Glutamatergic neuron (in vitro differentiated cells): ENCODE measurements at regions not wholly inside any gene's neighbourhood (a gene's known extent, or its start where the extent isn't known, plus 50 kb on each side); places are given as distances from the start of the nearest gene placed in this dataset.
"Not testable (repeated sequence)": the region's sequence is repeated elsewhere in the genome, so short reads cannot be mapped to it uniquely, and the experiment has no call there.

Experiments
- DNase-seq: peaks from one replicate; pipeline ENCODE4 v3.0.0; 2022
- H3K27ac Mint-ChIP-seq: one replicate; pipeline ENCODE4 v1.8.0; 2020; ENCODE audit warnings: mild to moderate bottlenecking, mixed read lengths, inconsistent platforms; ENCODE audit not compliant: unreplicated experiment
- H3K27me3 Mint-ChIP-seq: one replicate; pipeline ENCODE4 v1.8.0; 2020; ENCODE audit warnings: mild to moderate bottlenecking, moderate library complexity, mixed read lengths, inconsistent platforms; ENCODE audit not compliant: unreplicated experiment
- H3K36me3 Mint-ChIP-seq: one replicate; pipeline ENCODE4 v1.8.0; 2020; ENCODE audit warnings: mild to moderate bottlenecking, mixed read lengths, inconsistent platforms; ENCODE audit not compliant: unreplicated experiment
- H3K4me1 Mint-ChIP-seq: one replicate; pipeline ENCODE4 v1.8.0; 2020; ENCODE audit warnings: mild to moderate bottlenecking, low read depth, mixed read lengths, inconsistent platforms; ENCODE audit not compliant: unreplicated experiment
- H3K4me3 Mint-ChIP-seq: one replicate; pipeline ENCODE4 v1.8.0; 2020; ENCODE audit warnings: mild to moderate bottlenecking, mixed read lengths, inconsistent platforms; ENCODE audit not compliant: unreplicated experiment
- H3K9me3 Mint-ChIP-seq: one replicate; pipeline ENCODE4 v1.8.0; 2020; ENCODE audit warnings: mild to moderate bottlenecking, moderate library complexity, mixed read lengths, inconsistent platforms; ENCODE audit not compliant: unreplicated experiment
- TF ChIP-seq, protein P1 (sequence below): fragments of 200-600 bp; sonication (generic); IDR thresholded peaks from one replicate; pipeline ENCODE4 v1.5.0; 2021; ENCODE audit not compliant: partially characterized antibody, unreplicated experiment

- H3K4me3 Mint-ChIP-seq = no peak overlapping the region
- H3K4me1 Mint-ChIP-seq = no peaks in the 10 kb centered on the region
- H3K9me3 Mint-ChIP-seq = no peaks in the 10 kb centered on the region
- no peak overlapping the region for H3K27ac Mint-ChIP-seq
- no peaks in the 10 kb centered on the region for H3K27me3 Mint-ChIP-seq
- no peaks in the 10 kb centered on the region for H3K36me3 Mint-ChIP-seq
- TF ChIP-seq, protein P1, sequence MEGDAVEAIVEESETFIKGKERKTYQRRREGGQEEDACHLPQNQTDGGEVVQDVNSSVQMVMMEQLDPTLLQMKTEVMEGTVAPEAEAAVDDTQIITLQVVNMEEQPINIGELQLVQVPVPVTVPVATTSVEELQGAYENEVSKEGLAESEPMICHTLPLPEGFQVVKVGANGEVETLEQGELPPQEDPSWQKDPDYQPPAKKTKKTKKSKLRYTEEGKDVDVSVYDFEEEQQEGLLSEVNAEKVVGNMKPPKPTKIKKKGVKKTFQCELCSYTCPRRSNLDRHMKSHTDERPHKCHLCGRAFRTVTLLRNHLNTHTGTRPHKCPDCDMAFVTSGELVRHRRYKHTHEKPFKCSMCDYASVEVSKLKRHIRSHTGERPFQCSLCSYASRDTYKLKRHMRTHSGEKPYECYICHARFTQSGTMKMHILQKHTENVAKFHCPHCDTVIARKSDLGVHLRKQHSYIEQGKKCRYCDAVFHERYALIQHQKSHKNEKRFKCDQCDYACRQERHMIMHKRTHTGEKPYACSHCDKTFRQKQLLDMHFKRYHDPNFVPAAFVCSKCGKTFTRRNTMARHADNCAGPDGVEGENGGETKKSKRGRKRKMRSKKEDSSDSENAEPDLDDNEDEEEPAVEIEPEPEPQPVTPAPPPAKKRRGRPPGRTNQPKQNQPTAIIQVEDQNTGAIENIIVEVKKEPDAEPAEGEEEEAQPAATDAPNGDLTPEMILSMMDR = no peak
- DNase-seq = no peak
Measured at GRCh38 chr11:89608234-89608966, 101.7 kb upstream of the TRIM77 start.

DNA sequence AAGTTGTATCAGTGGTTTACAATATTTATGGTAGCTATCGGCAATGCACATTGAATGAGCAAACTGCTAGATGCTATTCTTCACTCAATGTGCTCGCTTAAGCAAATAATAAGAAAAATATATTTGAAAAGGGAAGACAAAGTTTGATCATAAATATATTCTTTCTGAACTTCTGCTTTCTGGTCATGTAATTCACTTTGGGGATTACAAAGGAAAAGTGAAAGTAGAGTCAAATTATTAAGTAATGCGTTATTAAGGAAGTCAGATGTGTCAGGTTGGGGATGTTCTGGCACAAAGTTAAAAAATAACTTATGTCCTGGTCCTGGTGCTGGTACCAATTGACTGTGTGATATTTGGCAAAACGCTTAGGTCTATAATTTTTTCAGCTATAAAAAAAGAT, 98.0 kb upstream of the TRIM77 start:
- Mint-ChIP-seq H3K27ac (no peak overlapping the region), H3K4me3 (no peak overlapping the region), H3K36me3 (no peaks in the 10 kb centered on the region), H3K4me1 (peaks cover 2% of the 10 kb centered on the region), H3K9me3 (no peaks in the 10 kb centered on the region), H3K27me3 (peaks cover 2% of the 10 kb centered on the region)
- DNase-seq = no peak
- TF ChIP-seq, protein P1 = no peak

GRCh38 chr11:89613911-89614310, 96.2 kb upstream of the TRIM77 start:
- DNase-seq = no peak
- Mint-ChIP-seq H3K27ac (no peak overlapping the region), H3K36me3 (no peaks in the 10 kb centered on the region), H3K4me1 (peaks cover 2% of the 10 kb centered on the region), H3K27me3 (peaks cover 2% of the 10 kb centered on the region), H3K4me3 (no peak overlapping the region), H3K9me3 (no peaks in the 10 kb centered on the region)
- TF ChIP-seq, protein P1 = no peak

- H3K27ac Mint-ChIP-seq, H3K27me3 Mint-ChIP-seq, H3K36me3 Mint-ChIP-seq, H3K9me3 Mint-ChIP-seq, H3K4me3 Mint-ChIP-seq, H3K4me1 Mint-ChIP-seq, DNase-seq: not testable (repeated sequence)
Measured at GRCh38 chr11:89614428-89614827, 95.7 kb upstream of the TRIM77 start.

DNA sequence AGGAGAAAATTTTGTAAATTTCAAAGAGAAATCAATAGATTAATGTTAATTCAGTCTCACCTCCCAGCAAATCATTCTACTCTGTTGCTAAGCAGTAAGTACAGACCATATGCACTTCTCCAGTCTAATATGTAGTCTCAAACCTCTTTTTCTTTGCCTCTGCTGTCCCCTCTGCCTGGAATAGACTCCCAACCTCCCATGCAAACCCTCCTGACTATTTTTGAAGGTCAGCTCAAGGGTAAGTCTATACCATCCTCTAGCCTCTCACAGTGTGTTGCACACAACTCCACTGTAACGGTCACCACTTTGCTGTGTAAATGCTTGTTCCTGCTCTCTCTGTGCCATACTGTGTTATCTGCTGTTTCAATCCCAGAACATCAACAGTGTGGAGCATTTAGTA, 94.5 kb upstream of the TRIM77 start:
- H3K9me3 Mint-ChIP-seq, H3K27me3 Mint-ChIP-seq, H3K4me3 Mint-ChIP-seq, H3K4me1 Mint-ChIP-seq, DNase-seq, H3K27ac Mint-ChIP-seq, H3K36me3 Mint-ChIP-seq: not testable (repeated sequence)

DNA sequence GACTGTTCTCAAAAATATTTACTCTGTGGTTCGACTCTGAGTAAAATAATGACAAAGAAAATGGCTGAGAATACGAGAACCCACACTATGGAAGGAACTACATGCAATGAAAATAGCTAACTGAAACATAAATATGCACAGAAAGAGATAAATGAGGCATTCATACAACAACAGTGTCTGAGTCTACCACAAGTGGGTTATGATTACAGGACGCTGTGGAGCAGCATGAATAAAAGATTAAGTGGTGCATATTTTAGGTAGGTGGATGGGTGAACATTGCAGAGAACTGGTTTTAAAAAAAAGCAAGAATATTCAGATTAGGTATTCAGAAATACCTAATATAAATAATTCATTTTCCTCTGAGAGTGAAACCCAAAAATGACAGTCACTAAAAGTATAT, 93.9 kb upstream of the TRIM77 start:
- DNase-seq, H3K4me1 Mint-ChIP-seq, H3K9me3 Mint-ChIP-seq, H3K4me3 Mint-ChIP-seq, H3K36me3 Mint-ChIP-seq, H3K27me3 Mint-ChIP-seq, H3K27ac Mint-ChIP-seq: not testable (repeated sequence)

DNA sequence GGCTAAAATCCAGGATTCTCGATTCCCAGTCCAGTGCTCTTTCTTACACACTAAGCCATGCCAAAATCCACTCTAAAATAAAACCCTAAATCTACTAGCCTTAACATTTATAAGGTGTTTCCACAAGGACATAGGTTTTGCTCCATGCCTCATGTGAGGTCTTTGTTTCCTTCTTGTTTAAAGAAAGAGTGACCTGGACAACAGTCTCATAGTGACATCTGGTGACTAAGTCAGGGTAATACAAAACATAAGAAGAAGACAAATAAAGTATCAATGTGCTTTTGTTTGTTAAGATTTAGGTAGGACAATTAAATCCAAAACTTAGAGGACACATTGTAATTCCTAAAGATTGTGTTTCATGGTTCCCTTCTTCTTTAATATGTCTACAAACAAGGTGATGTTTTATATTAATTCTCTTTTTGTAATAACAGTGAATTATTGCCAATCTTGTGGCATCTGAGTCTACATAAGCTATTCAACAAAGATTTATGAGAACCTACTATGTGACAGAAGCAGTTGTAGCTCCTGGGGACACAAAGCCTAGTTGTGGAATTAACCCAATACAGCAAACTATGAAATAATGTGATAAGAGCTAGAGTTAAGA, 93.0 kb upstream of the TRIM77 start:
- H3K4me3 Mint-ChIP-seq, H3K27me3 Mint-ChIP-seq, DNase-seq, H3K9me3 Mint-ChIP-seq, H3K4me1 Mint-ChIP-seq, H3K36me3 Mint-ChIP-seq: not testable (repeated sequence)
- H3K27ac Mint-ChIP-seq = peak overlapping the region; percentile 54

GRCh38 chr11:89620721-89621120, 89.4 kb upstream of the TRIM77 start:
- not testable (repeated sequence) for H3K27me3 Mint-ChIP-seq, DNase-seq, H3K4me1 Mint-ChIP-seq, H3K27ac Mint-ChIP-seq, H3K9me3 Mint-ChIP-seq, H3K36me3 Mint-ChIP-seq, H3K4me3 Mint-ChIP-seq
